Glomerular endothelial cell (primary cell): ENCODE measurements at regions not wholly inside any gene's neighbourhood (a gene's known extent, or its start where the extent isn't known, plus 50 kb on each side); places are given as distances from the start of the nearest gene placed in this dataset.

Source experiments
- DNase-seq: peaks from one replicate; pipeline ENCODE4 v3.0.0-alpha.2; 2011; ENCODE audit warnings: low read depth, low spot score; ENCODE audit errors: extremely low read depth

DNA sequence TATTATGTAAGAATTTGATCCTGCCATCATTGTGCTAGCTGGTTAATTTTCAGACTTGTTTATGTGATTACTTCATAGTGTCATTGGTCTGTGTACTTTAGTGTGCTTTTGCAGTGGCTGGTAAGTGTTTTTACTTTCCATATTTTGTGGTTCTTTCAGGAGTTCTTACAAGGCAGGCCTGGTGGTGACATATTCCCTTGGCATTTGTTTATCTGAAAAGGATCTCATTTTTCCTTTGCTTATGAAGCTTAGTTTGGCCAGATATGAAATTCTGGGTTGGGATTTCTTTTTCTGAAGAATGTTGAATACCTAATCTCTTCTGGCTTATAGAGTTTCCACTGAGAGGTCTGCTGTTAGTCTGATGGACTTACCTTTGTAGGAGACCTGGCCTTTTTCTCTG is 72.8 kb upstream of the MC4R start:
- DNase-seq: no peak

- DNase-seq: no peak
Measured at GRCh38 chr18:60446821-60447220, 74.2 kb upstream of the MC4R start.

- DNase-seq: no peak
Measured at GRCh38 chr18:60448487-60449267, 76.1 kb upstream of the MC4R start.

GRCh38 chr18:60452421-60452820 is 79.8 kb upstream of the MC4R start:
- DNase-seq: no peak

DNA sequence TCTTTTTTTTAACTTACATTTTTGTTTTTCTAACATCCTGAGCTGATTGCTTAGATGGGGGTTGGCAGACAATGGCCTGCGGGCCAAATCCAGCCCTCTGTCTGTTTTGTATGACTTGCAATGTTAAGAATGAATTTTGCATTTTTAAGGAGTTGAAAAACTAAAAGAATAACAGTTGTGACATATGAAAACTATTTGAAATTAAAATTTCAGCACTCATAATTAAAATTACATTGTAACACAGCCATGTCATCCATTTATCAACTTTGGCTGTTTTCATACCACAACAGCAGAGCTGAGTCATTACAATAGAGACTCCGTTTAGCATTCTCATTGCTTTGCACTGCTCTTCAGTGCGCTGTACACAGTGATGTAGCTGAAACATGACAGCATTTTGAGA is 94.1 kb upstream of the MC4R start:
- DNase-seq: no peak

GRCh38 chr18:60469387-60470100 is 97.0 kb upstream of the MC4R start:
- no peak for DNase-seq

GRCh38 chr18:60471652-60472051 is 99.1 kb upstream of the MC4R start:
- no peak for DNase-seq

DNA sequence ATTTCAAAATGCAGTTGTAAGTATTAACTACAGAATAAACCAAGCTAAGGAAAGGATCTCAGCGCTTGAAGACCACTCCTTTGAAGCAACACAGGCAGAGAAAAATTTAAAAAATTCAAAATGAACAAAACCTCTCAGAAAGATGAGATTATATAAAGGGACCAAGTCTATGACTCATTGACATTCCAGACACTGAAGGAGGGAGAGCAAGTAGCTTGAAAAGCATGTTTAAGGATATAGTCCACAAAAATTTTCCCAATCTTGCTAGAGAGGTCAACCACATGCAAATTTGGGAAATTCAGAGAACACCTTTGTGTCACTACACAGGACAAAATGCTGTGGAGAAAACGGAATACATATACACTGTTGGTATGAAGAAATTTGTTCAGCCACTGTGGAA is 112.6 kb upstream of the MC4R start:
- DNase-seq: no peak

GRCh38 chr18:60493066-60493465 is 120.5 kb upstream of the MC4R start:
- DNase-seq: no peak

DNA sequence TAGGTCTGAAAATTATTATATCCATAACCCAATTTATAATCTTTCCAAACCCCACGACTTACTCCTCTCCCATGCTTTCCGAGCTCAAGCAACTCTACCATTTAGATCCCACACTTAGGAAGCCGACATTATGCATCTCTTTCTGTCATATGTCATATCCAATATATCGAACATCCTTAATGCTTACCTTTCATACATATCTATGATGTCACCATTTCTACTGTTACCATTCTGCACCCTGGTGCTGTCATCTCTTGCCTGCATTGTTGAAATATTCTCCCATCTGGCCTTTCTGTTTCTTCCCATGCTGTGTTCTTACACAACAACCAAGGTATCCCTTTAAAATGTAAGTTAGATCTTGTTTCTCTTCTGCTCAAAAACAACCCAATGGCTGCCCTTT is 127.1 kb upstream of the MC4R start:
- DNase-seq: no peak

DNA sequence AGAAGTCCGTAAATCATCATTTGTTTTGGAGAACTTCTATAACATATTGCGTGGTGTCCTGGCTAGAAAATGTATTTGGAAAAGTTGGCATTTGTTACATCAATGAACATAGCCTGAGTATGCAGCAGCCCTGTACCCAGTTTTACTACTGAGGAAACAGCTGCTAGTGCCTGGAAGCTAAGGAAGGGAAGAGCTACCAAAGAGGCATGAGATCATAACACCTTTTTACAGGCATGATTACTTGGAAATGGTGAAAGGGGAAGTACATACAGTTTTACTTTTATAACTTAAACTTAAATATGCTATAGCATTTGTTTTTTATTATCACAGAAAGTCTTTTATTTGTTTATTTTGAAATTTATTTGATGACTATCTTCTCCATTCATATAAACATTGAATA is 128.4 kb upstream of the MC4R start:
- DNase-seq: no peak

DNA sequence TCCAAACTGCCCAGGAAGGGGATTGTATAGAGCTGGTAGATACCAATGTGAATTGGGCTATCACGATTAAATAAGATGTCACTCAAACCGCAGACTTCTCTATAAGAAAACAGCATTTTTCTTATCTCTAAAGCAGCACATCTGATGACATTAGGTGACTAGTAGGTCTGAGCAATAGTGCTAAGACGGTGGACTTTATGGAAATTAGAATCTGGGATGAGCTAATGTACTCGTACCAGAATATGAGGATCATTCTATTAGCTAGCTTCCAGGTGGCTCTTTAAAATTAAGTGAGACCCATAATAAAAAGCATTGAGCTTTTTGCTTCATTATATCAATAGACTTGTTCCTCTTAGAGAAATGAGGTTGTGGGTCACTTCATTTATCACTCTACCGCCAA is 130.0 kb upstream of the MC4R start:
- no peak for DNase-seq

DNA sequence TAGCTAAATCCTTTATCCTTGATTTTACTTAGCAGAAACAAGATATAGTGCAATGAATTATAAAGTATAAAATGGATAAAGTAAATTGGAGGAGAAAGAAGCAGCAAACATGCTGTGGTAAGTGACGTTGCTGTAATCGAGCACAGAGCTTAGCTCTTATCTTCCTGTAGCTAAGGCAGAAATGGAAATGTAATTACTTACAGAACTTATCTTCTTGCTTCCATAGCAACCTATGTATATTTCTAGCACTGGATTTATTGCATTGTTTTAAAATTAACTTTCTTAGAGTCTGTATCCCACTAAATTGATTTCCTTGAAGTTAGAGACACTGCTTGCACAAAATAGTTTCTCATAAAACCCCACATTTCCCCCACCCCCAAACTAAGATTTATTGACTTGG is 130.6 kb upstream of the MC4R start:
- no peak for DNase-seq

GRCh38 chr18:60506190-60506589 is 133.6 kb upstream of the MC4R start:
- DNase-seq: no peak

DNA sequence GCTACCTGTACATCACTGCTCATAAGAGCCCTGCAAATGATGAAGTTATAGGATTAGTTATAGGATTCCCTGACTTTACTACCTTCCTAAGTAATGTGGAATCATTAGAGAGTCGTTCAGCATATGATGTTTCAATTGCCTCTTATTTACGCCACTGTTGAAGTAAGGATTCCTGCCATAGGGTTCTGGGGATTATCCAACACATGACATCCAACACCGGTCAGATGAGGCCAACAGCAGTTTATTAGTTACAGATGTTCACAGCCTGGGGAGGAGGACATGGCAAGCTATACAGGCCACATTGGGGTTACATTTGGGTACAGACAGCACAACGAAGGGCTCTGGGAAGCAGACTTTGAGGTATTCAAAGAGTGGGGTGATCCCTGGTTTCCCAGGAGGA is 134.1 kb upstream of the MC4R start:
- no peak for DNase-seq

- DNase-seq: no peak
Measured at GRCh38 chr18:60508108-60508507, 135.5 kb upstream of the MC4R start.

- no peak for DNase-seq
Measured at GRCh38 chr18:60534538-60534937, 162.0 kb upstream of the MC4R start.

DNA sequence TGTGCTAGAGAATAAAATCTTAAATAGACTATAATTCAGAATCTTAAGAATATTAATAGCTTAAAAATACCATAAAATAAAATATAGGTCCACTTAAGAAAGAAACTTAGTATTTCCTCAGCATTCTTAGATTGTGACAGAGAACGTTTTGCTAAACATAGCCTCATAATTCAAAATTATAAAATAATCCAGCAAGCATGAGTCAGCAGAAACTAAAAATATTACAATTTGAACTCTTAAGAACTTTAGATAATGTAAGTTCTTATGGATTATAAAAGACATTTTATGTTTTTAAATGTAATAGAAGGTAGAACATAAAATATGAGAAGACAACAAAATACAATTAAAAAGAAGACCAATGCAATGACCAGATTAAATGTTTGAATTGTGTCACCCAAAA is 164.5 kb upstream of the MC4R start:
- no peak for DNase-seq

DNA sequence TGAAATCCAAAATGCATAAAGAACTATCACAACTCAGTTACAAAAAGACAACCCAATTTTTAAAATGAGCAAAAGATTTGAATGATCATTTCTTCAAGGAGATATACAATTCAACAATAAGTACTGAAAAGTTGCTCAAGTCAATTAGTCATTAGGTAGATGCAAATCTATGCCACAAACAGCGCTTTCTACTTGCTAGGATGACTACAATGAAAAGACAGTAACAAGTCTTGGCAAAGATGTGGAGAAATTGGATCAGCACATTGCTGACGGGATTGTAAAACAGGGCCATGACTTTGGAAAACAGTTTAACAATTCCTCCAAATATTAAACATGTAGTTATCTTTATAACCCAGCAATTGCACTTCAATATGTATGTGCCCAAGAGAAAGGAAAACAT is 166.3 kb upstream of the MC4R start:
- no peak for DNase-seq

DNA sequence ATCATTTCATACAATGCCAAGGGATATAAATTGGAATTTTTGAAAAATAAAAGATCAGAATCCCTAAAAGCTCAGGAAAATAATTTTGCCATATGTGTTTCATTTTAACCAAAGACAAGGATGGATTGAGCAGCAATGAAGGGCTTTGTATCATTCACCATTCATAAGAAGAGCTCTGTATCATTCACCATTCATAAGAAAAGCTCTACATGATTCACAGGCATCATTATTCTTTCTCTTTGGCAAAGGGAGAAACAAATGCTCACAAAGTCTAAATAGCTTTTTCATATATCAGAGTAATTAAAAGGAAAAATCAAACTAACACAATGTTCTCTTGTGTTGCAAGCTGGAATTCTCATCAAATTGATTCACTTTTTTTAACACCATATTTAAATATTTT is 169.1 kb upstream of the MC4R start:
- no peak for DNase-seq

DNA sequence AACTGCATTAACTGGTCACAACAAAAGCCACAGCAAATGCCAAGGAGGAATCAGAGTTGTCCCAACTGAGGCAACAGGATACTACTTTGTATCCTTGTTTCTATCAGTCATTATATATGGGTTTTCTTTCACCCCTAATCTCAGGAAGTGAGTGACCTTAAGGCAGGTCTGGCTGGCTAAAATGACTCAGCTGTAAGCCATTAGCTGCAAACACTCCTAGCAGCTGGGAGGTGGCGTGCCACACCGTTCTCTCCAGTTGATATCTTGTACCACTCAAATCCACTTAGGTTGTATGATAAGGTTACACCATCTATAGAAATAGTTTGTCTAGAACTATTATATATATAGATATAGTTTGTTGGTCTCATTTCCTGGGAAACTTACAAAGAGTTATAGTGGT is 171.1 kb upstream of the MC4R start:
- no peak for DNase-seq

- DNase-seq: peak; percentile 52
Measured at GRCh38 chr18:60549338-60549960, 176.9 kb upstream of the MC4R start.
